ENCODE measurements at regions not wholly inside any gene's neighbourhood (a gene's known extent, or its start where the extent isn't known, plus 50 kb on each side); places are given as distances from the start of the nearest gene placed in this dataset.

- TF ChIP-seq CTCF (IDR thresholded peaks at IDR 0.05), result no peak
- TF ChIP-seq POLR2A (IDR thresholded peaks at IDR 0.05), result no peak
These were observed 78.7 kb upstream of the LYZL2 start for GRCh38 chr10:30708234-30708633.
